ENCODE measurements at regions not wholly inside any gene's neighbourhood (a gene's known extent, or its start where the extent isn't known, plus 50 kb on each side); places are given as distances from the start of the nearest gene placed in this dataset.

DNA sequence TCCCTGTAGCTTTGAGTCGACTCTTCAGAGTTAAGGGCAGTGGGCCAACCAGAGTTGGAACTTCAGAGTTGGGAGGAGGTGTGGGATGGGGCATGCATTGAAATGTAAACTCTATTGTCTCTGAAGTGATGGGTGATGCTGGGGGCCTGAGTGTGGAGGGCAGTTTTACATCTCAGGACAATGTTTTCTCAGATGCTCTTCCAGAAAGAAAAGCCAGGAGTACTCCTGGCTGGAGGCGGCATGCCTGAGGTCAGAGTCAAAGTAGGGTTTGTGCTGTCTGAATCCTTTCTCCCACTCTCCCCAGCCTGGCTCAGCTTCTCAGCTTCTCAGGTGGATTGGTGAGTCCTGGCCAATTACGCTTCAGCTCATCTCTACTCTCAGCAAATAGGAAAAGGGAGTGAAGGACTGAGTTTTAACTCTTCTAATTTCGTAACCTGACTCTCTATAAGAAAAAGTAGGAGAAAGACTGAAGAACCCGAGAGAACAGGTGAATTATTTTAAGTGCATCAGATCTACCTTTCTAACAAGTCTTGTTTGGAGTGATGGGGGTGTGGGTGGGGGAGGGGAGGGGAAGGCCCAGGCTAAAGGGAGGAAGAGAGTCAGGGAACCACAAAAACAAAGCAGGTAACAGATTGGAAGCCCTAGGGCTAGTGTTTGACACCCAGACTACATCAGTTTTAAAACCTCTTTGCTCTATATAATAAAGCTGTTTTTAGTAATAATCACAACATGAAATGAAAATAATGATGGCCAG lies 107.5 kb upstream of the PELI1 start:
- TF ChIP-seq POLR2AphosphoS5 (IDR thresholded peaks at IDR 0.05; ENCODE audit: low read depth, low read length): no peak
- TF ChIP-seq, protein P1, sequence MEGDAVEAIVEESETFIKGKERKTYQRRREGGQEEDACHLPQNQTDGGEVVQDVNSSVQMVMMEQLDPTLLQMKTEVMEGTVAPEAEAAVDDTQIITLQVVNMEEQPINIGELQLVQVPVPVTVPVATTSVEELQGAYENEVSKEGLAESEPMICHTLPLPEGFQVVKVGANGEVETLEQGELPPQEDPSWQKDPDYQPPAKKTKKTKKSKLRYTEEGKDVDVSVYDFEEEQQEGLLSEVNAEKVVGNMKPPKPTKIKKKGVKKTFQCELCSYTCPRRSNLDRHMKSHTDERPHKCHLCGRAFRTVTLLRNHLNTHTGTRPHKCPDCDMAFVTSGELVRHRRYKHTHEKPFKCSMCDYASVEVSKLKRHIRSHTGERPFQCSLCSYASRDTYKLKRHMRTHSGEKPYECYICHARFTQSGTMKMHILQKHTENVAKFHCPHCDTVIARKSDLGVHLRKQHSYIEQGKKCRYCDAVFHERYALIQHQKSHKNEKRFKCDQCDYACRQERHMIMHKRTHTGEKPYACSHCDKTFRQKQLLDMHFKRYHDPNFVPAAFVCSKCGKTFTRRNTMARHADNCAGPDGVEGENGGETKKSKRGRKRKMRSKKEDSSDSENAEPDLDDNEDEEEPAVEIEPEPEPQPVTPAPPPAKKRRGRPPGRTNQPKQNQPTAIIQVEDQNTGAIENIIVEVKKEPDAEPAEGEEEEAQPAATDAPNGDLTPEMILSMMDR (IDR thresholded peaks at IDR 0.05): no peak
- TF ChIP-seq, protein P2, sequence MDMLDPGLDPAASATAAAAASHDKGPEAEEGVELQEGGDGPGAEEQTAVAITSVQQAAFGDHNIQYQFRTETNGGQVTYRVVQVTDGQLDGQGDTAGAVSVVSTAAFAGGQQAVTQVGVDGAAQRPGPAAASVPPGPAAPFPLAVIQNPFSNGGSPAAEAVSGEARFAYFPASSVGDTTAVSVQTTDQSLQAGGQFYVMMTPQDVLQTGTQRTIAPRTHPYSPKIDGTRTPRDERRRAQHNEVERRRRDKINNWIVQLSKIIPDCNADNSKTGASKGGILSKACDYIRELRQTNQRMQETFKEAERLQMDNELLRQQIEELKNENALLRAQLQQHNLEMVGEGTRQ (IDR thresholded peaks at IDR 0.05; ENCODE audit: borderline replicate concordance, low read depth, low read length): no peak
- TF ChIP-seq EZH2phosphoT487 (IDR thresholded peaks at IDR 0.05; ENCODE audit: borderline replicate concordance, low read depth): no peak
- no peak for TF ChIP-seq JUND (IDR thresholded peaks at IDR 0.05)
- TF ChIP-seq EP300 (IDR thresholded peaks at IDR 0.05; ENCODE audit: borderline replicate concordance in 1 of 2, low read depth in 1 of 2, low read length in 1 of 2): no peak

Data from SK-N-SH (cell line).